Loucy (cell line): ENCODE measurements at regions not wholly inside any gene's neighbourhood (a gene's known extent, or its start where the extent isn't known, plus 50 kb on each side); places are given as distances from the start of the nearest gene placed in this dataset.

Experiments
- EZH2phosphoT487 ChIP-seq: fragments of 200-600 bp; IDR thresholded peaks from 2 replicates; pipeline ENCODE4 v1.6.1; 2018; ENCODE audit warnings: antibody characterized with exemption, mild to moderate bottlenecking, moderate library complexity, borderline replicate concordance
- TF ChIP-seq, protein P1 (sequence below): fragments of 200-600 bp; sonication (generic); conservative IDR thresholded peaks from 2 replicates; pipeline ENCODE4 v1.5.1; 2014; ENCODE audit warnings: mild to moderate bottlenecking, antibody characterized with exemption, low read length

GRCh38 chr16:5753381-5753780 is 655.8 kb upstream of the EEF2KMT start:
- TF ChIP-seq, protein P1, sequence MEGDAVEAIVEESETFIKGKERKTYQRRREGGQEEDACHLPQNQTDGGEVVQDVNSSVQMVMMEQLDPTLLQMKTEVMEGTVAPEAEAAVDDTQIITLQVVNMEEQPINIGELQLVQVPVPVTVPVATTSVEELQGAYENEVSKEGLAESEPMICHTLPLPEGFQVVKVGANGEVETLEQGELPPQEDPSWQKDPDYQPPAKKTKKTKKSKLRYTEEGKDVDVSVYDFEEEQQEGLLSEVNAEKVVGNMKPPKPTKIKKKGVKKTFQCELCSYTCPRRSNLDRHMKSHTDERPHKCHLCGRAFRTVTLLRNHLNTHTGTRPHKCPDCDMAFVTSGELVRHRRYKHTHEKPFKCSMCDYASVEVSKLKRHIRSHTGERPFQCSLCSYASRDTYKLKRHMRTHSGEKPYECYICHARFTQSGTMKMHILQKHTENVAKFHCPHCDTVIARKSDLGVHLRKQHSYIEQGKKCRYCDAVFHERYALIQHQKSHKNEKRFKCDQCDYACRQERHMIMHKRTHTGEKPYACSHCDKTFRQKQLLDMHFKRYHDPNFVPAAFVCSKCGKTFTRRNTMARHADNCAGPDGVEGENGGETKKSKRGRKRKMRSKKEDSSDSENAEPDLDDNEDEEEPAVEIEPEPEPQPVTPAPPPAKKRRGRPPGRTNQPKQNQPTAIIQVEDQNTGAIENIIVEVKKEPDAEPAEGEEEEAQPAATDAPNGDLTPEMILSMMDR = no peak
- TF ChIP-seq EZH2phosphoT487 = no peak
